Type B pancreatic cell (in vitro differentiated cells): ENCODE measurements at regions not wholly inside any gene's neighbourhood (a gene's known extent, or its start where the extent isn't known, plus 50 kb on each side); places are given as distances from the start of the nearest gene placed in this dataset.

ENCODE experiments used
- DNase-seq: peaks from one replicate; pipeline ENCODE4 v3.0.0; 2021; ENCODE audit warnings: mixed read lengths; ENCODE audit not compliant: unreplicated experiment; ENCODE audit errors: extremely low spot score
- H3K27ac Mint-ChIP-seq: 2 replicates; pipeline ENCODE4 v1.8.0; 2021; ENCODE audit warnings: mild to moderate bottlenecking, mixed read lengths
- H3K27me3 Mint-ChIP-seq: 2 replicates; pipeline ENCODE4 v1.8.0; 2021; ENCODE audit warnings: mixed read lengths
- H3K36me3 Mint-ChIP-seq: 2 replicates; pipeline ENCODE4 v1.8.0; 2021; ENCODE audit warnings: mixed read lengths
- H3K4me1 Mint-ChIP-seq: one replicate; pipeline ENCODE4 v1.8.0; 2021; ENCODE audit warnings: mixed read lengths; ENCODE audit not compliant: unreplicated experiment
- H3K4me3 Mint-ChIP-seq: 2 replicates; pipeline ENCODE4 v1.8.0; 2021; ENCODE audit warnings: mild to moderate bottlenecking, mixed read lengths
- H3K9me3 Mint-ChIP-seq: 2 replicates; pipeline ENCODE4 v1.8.0; 2021; ENCODE audit warnings: mixed read lengths
- TF ChIP-seq, protein P1 (sequence below): fragments of 200-600 bp; sonication (generic); conservative IDR thresholded peaks from 2 replicates; pipeline ENCODE4 v1.5.0; 2021; ENCODE audit warnings: antibody characterized with exemption, mild to moderate bottlenecking

DNA sequence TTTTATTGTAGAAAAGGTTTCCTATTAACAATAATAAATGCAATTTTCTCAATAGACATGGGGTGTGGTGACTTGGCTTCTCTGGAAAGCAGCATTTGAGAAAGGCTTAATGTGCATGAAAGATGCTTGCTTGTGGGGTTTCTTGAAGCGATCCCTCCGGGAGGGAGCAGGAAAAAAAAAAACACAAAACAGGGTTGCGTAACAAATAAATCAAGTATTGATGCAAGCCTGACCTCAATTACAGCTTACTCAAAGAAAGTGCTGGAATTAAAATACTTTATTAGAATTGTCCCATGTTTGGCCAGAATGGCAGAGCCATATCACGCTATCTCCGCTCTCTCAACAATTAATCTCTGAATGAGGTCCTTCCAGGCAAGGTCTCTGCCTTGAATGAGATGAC is 1612.5 kb downstream of the REEP3 start:
- no peaks in the 10 kb centered on the region for H3K9me3 Mint-ChIP-seq

DNA sequence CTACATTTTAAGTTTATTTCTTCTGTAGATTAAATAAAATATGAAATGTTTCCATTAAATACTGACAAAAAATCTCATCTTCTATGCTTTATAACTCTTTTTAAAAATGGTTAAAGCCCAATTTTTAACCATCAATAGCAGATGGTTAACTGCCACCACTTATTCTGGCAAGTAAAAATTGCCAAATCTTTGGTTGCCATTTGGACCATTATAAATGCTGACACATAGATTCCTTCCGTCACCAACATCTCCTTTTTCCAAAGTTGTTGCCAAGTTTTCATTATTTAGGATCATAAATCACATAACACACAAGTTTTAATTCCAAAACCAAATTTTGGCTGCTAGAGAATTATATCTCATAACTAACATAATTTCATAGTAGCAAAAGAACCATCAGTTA is 1614.3 kb downstream of the REEP3 start:
- Mint-ChIP-seq H3K9me3 (no peaks in the 10 kb centered on the region), H3K27me3 (no peaks in the 10 kb centered on the region), H3K36me3 (no peaks in the 10 kb centered on the region), H3K27ac (no peak overlapping the region), H3K4me3 (no peak overlapping the region), H3K4me1 (no peaks in the 10 kb centered on the region)
- TF ChIP-seq, protein P1, sequence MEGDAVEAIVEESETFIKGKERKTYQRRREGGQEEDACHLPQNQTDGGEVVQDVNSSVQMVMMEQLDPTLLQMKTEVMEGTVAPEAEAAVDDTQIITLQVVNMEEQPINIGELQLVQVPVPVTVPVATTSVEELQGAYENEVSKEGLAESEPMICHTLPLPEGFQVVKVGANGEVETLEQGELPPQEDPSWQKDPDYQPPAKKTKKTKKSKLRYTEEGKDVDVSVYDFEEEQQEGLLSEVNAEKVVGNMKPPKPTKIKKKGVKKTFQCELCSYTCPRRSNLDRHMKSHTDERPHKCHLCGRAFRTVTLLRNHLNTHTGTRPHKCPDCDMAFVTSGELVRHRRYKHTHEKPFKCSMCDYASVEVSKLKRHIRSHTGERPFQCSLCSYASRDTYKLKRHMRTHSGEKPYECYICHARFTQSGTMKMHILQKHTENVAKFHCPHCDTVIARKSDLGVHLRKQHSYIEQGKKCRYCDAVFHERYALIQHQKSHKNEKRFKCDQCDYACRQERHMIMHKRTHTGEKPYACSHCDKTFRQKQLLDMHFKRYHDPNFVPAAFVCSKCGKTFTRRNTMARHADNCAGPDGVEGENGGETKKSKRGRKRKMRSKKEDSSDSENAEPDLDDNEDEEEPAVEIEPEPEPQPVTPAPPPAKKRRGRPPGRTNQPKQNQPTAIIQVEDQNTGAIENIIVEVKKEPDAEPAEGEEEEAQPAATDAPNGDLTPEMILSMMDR = no peak
- DNase-seq = no peak

More for the DNA sequence above, 1612.5 kb downstream of the REEP3 start:
- TF ChIP-seq, protein P1 = no peak
- DNase-seq = no peak
- H3K27me3 Mint-ChIP-seq = no peaks in the 10 kb centered on the region
- no peaks in the 10 kb centered on the region for H3K36me3 Mint-ChIP-seq
- H3K4me3 Mint-ChIP-seq = no peak overlapping the region
- no peaks in the 10 kb centered on the region for H3K4me1 Mint-ChIP-seq
- no peak overlapping the region for H3K27ac Mint-ChIP-seq

DNA sequence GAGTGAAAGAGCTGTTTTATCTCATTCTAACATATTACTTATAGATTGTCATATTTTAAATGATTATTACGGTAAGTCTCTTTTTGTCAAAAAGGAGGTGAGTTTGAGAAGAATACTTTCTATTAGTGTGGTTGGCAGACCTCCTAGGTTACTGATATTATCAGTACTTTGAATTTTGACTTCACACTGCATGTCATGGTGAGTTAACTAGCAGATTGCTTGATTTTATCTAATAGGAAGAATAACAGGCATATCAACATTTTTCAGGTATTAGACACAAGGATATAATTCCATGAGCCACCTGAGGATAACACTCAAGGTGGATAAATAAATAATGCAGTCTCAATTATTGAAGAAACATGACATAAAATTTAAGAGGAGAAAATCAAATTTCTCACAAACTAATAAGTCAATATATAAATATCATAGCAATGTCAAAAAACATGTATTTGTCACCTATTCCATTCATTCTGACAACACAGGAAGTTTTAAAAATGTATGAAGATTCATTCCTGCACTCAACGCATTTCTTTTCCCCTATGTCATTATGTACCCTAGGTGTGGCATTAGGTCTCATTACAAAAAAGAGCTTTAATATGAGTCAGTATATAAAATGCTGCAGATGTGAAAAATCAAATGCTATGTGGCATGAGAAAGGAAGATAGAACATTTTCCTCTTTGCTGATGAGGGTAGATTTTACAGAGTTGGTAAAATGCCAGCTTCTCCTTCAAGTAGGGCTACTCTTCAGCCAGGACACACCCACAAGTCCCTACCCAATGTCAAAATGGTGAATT is 1621.6 kb downstream of the REEP3 start:
- no peak for DNase-seq
- TF ChIP-seq, protein P1 = no peak

DNA sequence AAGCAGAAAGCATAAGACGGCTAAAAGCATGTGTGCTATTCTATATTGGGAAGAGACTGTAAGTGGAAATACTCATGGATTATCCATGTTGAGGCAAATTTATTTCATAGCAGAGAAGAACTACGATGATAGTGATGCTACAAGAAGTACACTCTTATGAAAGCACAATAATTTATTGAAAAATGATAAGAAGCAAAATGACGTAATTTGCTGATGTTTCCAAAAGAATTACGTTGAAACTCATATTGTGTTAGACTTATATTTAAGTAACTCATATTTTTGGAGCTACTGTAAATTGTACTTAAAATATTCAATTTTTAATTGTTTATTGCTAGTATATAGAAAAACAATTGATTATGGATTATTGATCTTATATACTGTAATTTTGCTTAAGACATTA is 1622.5 kb downstream of the REEP3 start:
- no peaks in the 10 kb centered on the region for H3K4me1 Mint-ChIP-seq
- no peaks in the 10 kb centered on the region for H3K9me3 Mint-ChIP-seq
- no peaks in the 10 kb centered on the region for H3K36me3 Mint-ChIP-seq
- no peak for DNase-seq
- TF ChIP-seq, protein P1 = no peak
- H3K4me3 Mint-ChIP-seq = no peak overlapping the region
- H3K27ac Mint-ChIP-seq = no peak overlapping the region
- H3K27me3 Mint-ChIP-seq = no peaks in the 10 kb centered on the region

More for the DNA sequence above, 1621.6 kb downstream of the REEP3 start:
- H3K4me1 Mint-ChIP-seq = no peaks in the 10 kb centered on the region
- H3K9me3 Mint-ChIP-seq = no peaks in the 10 kb centered on the region
- H3K27ac Mint-ChIP-seq = peak overlapping the region; percentile 63
- no peaks in the 10 kb centered on the region for H3K36me3 Mint-ChIP-seq
- no peak overlapping the region for H3K4me3 Mint-ChIP-seq
- no peaks in the 10 kb centered on the region for H3K27me3 Mint-ChIP-seq

DNA sequence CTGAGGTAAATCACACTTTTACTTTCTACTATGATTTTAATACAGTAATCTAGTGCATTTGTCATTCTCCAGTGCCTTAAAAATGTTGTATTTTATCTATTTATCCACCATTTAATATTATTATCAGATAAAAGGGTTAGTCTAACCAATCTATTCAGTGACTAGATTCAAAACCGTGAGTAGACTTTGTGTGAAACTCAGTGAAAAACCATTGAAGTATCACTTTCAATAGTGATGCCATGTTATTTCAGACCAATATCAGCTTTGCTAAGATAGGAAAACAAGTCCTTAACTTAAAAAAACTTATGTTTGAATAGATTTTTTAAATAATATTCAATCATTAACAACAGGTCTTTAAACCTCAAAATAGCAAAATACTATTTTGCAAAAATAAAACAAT is 1628.7 kb downstream of the REEP3 start:
- no peaks in the 10 kb centered on the region for H3K9me3 Mint-ChIP-seq
- no peak overlapping the region for H3K4me3 Mint-ChIP-seq
- no peak overlapping the region for H3K27ac Mint-ChIP-seq
- TF ChIP-seq, protein P1 = no peak
- H3K4me1 Mint-ChIP-seq = no peaks in the 10 kb centered on the region
- no peak for DNase-seq
- H3K36me3 Mint-ChIP-seq = no peaks in the 10 kb centered on the region
- H3K27me3 Mint-ChIP-seq = no peaks in the 10 kb centered on the region
